Suprapubic skin (tissue), 4 donors: ENCODE measurements at regions not wholly inside any gene's neighbourhood (a gene's known extent, or its start where the extent isn't known, plus 50 kb on each side); places are given as distances from the start of the nearest gene placed in this dataset.

Source experiments
- DNase-seq, 2 donors: peaks; one replicate each; pipeline ENCODE4 v3.0.0-alpha.2; 2019; ENCODE audit warnings: low spot score in 2 of 2
- H3K27ac ChIP-seq: fragments of 200-600 bp; sonication (generic); one replicate; pipeline ENCODE4 v1.5.1; 2019
- H3K27me3 ChIP-seq: fragments of 200-600 bp; sonication (generic); one replicate; pipeline ENCODE4 v1.5.1; 2019
- H3K36me3 ChIP-seq: fragments of 200-600 bp; sonication (generic); one replicate; pipeline ENCODE4 v1.5.1; 2019
- H3K4me1 ChIP-seq: fragments of 200-600 bp; sonication (generic); one replicate; pipeline ENCODE4 v1.5.1; 2019
- H3K4me3 ChIP-seq: fragments of 200-600 bp; sonication (generic); one replicate; pipeline ENCODE4 v1.5.1; 2019; ENCODE audit warnings: mild to moderate bottlenecking
- H3K9me3 ChIP-seq: fragments of 200-600 bp; sonication (generic); one replicate; pipeline ENCODE4 v1.5.1; 2019
- EP300 ChIP-seq: sonication (generic); formaldehyde crosslinking; IDR thresholded peaks from one replicate; pipeline ENCODE4 v1.6.1; 2017; ENCODE audit warnings: antibody characterized with exemption
- POLR2A ChIP-seq, 2 donors: fragments of 450-650 bp; IDR thresholded peaks; one replicate each; pipeline ENCODE4 v1.6.1; 2017; ENCODE audit warnings: antibody characterized with exemption in 2 of 2, mild to moderate bottlenecking in 2 of 2, moderate library complexity in 2 of 2
- POLR2AphosphoS5 ChIP-seq, 3 donors: sonication (generic); formaldehyde crosslinking; IDR thresholded peaks; one replicate each; pipeline ENCODE4 v1.6.1; 2017; ENCODE audit warnings: antibody characterized with exemption in 3 of 3
- WGBS: methylation state at CpG from one replicate; pipeline ENCODE4 v1.1.5; 2018; 5-methylcytosine and 5-hydroxymethylcytosine counted together
- TF ChIP-seq, protein P1 (sequence below), 2 donors: fragments of 200-600 bp in 1 of 2; fragments of 450-650 bp in 1 of 2; sonication (generic) in 1 of 2; IDR thresholded peaks; one replicate each; pipeline ENCODE4 v1.5.1; 2016 to 2019; ENCODE audit warnings: antibody characterized with exemption in 2 of 2, mild to moderate bottlenecking in 1 of 2, moderate library complexity in 1 of 2

DNA sequence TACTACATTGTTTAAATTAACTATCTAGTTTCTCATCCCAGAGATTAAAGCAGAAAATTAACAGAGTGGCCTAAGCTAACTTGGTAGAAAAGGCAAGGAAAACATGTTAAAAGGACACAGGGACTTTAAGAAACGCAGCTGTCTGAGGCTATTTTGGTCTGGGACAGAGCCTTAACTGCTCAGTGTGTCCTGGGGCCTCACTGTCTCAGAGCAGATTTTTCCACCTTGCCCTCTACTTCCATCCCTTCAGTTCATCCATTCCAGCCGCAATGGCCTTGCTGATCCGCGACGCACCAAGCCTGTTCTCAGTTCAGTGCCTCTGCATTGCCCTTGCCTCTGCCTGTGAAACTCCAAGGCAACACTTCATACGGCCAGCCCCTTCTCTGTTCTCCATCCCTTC, 114.9 kb upstream of the OSR1 start:
- TF ChIP-seq, protein P1, sequence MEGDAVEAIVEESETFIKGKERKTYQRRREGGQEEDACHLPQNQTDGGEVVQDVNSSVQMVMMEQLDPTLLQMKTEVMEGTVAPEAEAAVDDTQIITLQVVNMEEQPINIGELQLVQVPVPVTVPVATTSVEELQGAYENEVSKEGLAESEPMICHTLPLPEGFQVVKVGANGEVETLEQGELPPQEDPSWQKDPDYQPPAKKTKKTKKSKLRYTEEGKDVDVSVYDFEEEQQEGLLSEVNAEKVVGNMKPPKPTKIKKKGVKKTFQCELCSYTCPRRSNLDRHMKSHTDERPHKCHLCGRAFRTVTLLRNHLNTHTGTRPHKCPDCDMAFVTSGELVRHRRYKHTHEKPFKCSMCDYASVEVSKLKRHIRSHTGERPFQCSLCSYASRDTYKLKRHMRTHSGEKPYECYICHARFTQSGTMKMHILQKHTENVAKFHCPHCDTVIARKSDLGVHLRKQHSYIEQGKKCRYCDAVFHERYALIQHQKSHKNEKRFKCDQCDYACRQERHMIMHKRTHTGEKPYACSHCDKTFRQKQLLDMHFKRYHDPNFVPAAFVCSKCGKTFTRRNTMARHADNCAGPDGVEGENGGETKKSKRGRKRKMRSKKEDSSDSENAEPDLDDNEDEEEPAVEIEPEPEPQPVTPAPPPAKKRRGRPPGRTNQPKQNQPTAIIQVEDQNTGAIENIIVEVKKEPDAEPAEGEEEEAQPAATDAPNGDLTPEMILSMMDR (IDR thresholded peaks at IDR 0.05) = no peak
- no peak for TF ChIP-seq EP300
- no peak for TF ChIP-seq POLR2AphosphoS5 (IDR thresholded peaks at IDR 0.05)
- TF ChIP-seq POLR2A (IDR thresholded peaks at IDR 0.05) = no peak
- no peak for DNase-seq
- peaks cover 8% of the 10 kb centered on the region for H3K4me1 ChIP-seq
- H3K9me3 ChIP-seq = no peaks in the 10 kb centered on the region
- no peaks in the 10 kb centered on the region for H3K27me3 ChIP-seq
- 73% methylated on average over 6 of the region's 6 CpGs for WGBS
- no peak overlapping the region for H3K27ac ChIP-seq
- no peaks in the 10 kb centered on the region for H3K36me3 ChIP-seq
- H3K4me3 ChIP-seq = no peak overlapping the region

DNA sequence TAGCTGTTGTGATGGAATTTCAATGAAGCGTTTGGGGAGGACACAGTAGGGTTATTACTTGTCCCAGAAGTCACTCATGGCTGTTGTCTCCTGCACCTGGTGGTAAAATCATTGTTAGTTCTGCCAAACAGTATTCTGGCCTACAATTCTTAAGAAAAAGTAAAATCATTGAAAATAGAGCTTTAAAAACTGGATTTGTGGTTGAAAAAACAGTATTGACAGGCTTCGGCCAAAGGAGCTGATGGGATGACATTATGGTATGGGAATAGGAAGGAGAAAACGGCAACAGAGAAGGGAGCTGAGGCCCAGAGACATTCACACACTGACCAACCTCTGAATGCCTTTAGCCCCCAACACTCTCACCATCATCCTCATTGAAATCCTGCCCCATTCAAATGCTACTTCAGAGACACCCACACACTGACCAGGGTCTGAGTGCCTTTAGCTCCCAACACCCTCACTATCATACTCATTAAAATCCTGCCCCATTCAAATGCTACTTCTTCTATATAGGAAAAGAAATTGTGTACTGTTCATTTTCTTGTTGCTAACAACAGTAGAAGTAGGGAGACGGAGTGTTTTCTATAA, 114.1 kb upstream of the OSR1 start:
- WGBS = 91% methylated on average over 4 of the region's 4 CpGs
- Histone ChIP-seq H3K4me3 (no peak overlapping the region), H3K27ac (no peak overlapping the region), H3K36me3 (no peaks in the 10 kb centered on the region), H3K4me1 (peaks cover 8% of the 10 kb centered on the region), H3K27me3 (no peaks in the 10 kb centered on the region), H3K9me3 (no peaks in the 10 kb centered on the region)
- TF ChIP-seq, protein P1 (IDR thresholded peaks at IDR 0.05) = no peak
- no peak for TF ChIP-seq EP300
- TF ChIP-seq POLR2AphosphoS5 (IDR thresholded peaks at IDR 0.05) = no peak
- no peak for TF ChIP-seq POLR2A (IDR thresholded peaks at IDR 0.05)
- no peak for DNase-seq

DNA sequence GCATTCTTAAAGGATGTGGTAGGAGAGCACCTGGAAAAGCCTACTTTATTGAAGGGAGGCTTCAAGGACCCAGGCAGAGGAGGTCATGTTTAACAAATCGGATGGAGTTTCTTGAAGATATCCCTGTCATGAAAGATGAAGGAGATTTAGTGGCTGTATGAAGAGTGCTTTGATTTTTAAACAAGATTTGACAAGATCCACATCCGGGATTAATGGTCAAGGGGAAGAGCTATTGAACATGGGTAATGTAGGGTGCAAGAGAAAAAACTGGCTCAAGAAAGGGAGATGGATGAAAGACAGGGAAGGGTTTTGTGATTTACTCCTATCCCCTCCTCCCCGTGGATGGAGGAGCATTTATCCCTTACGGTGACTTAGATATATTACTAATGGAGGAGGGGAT, 113.1 kb upstream of the OSR1 start:
- no peak overlapping the region for H3K27ac ChIP-seq
- TF ChIP-seq POLR2A (IDR thresholded peaks at IDR 0.05) (no peak), POLR2AphosphoS5 (IDR thresholded peaks at IDR 0.05) (no peak), EP300 (no peak)
- TF ChIP-seq, protein P1 (IDR thresholded peaks at IDR 0.05) = no peak
- whole genome bisulfite sequencing = 87% methylated on average over 4 of the region's 4 CpGs

DNA sequence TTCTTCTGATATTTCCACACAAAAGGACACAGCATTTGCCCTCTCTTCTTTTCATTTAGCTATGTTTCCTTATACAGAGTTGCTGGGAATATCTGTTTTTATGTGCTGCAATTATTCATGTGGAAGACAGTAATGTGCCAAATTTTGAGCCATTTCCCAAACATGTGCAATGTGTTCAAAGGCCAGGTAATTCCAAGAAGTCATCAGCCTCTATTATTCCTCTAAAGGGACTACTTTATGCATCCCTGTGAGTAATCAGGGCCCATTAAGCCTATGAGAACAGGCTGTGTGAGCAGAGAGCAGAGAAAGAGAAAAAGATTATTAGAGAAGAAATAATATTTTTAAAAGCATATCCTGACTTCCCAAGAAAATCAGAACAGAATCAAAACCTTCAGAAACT, 107.6 kb upstream of the OSR1 start:
- H3K4me3 ChIP-seq = no peak overlapping the region
- H3K27ac ChIP-seq = no peak overlapping the region
- no peaks in the 10 kb centered on the region for H3K36me3 ChIP-seq
- no peaks in the 10 kb centered on the region for H3K27me3 ChIP-seq
- no peak for TF ChIP-seq EP300
- TF ChIP-seq, protein P1 (IDR thresholded peaks at IDR 0.05) = no peak
- TF ChIP-seq POLR2A (IDR thresholded peaks at IDR 0.05) = no peak
- TF ChIP-seq POLR2AphosphoS5 (IDR thresholded peaks at IDR 0.05) = no peak
- no peaks in the 10 kb centered on the region for H3K4me1 ChIP-seq
- no peaks in the 10 kb centered on the region for H3K9me3 ChIP-seq
- DNase-seq = no peak

More for the DNA sequence above, 113.1 kb upstream of the OSR1 start:
- Histone ChIP-seq H3K4me3 (no peak overlapping the region), H3K27me3 (no peaks in the 10 kb centered on the region), H3K36me3 (no peaks in the 10 kb centered on the region), H3K4me1 (peaks cover 8% of the 10 kb centered on the region), H3K9me3 (no peaks in the 10 kb centered on the region)
- no peak for DNase-seq

DNA sequence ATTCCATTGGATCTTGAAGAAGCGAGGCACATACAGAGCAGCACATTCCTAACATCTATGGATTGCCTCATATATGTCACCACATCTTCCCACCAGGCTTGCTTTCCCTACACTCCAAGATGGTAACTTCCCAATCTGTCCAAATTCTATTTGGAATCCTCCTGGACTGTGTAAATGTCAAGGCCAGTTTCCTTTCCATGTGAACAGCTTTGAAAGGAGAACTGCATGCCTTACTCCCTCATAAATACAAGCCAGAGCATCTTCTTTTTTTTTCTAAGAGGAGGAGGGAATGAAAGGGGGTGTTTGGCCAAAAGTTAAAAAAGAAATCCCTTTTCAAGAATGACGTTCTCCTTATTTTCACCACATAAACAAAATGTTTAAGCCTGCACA, 103.8 kb upstream of the OSR1 start:
- DNase-seq = no peak
- H3K4me3 ChIP-seq = no peak overlapping the region
- no peaks in the 10 kb centered on the region for H3K27me3 ChIP-seq
- H3K36me3 ChIP-seq = no peaks in the 10 kb centered on the region
- H3K27ac ChIP-seq = no peak overlapping the region
- no peaks in the 10 kb centered on the region for H3K9me3 ChIP-seq
- H3K4me1 ChIP-seq = no peaks in the 10 kb centered on the region
- no peak for TF ChIP-seq POLR2A (IDR thresholded peaks at IDR 0.05)
- no peak for TF ChIP-seq POLR2AphosphoS5 (IDR thresholded peaks at IDR 0.05)
- TF ChIP-seq, protein P1 (IDR thresholded peaks at IDR 0.05) = no peak
- no peak for TF ChIP-seq EP300
- 63% methylated on average over 2 of the region's 2 CpGs for WGBS
